ENCODE measurements at regions not wholly inside any gene's neighbourhood (a gene's known extent, or its start where the extent isn't known, plus 50 kb on each side); places are given as distances from the start of the nearest gene placed in this dataset.
"Not testable (repeated sequence)": the region's sequence is repeated elsewhere in the genome, so short reads cannot be mapped to it uniquely, and the experiment has no call there.

GRCh38 chr21:36257657-36258056 lies 62.3 kb upstream of the MORC3 start:
- H3K4me3 ChIP-seq (ENCODE audit: control insufficient read depth in 1 of 7, extremely low read depth in 1 of 7, insufficient read depth in 4 of 7, low read depth in 2 of 7, low read length in 6 of 7) = no peak overlapping the region
- H3K4me1 ChIP-seq (ENCODE audit: control extremely low read depth in 1 of 4, control insufficient read depth in 4 of 4, insufficient read depth in 4 of 4, low read length in 3 of 4) = peaks cover 0 to 8% (median 1%) of the 10 kb centered on the region in 4 experiments
- H3K27ac ChIP-seq (ENCODE audit: insufficient read depth in 1 of 2, low read depth in 1 of 2, low read length in 2 of 2, poor library complexity in 1 of 2, severe bottlenecking in 2 of 2) = no peak overlapping the region
- no peak for DNase-seq
- no peaks in the 10 kb centered on the region for H3K9me3 ChIP-seq (ENCODE audit: control extremely low read depth in 1 of 5, control insufficient read depth in 4 of 5, insufficient read depth in 2 of 5, low read depth in 1 of 5, low read length in 4 of 5)
- POLR2A ChIA-PET = no interaction called here
- H3K27me3 ChIP-seq (replicated peaks in 2 of 5; ENCODE audit: control insufficient read depth in 4 of 5, insufficient read depth in 5 of 5, low read length in 4 of 5) = no peaks in the 10 kb centered on the region
- 33% methylated on average over 1 of the region's 1 CpG for WGBS (ENCODE audit: insufficient coverage)
- H3K36me3 ChIP-seq (ENCODE audit: control insufficient read depth in 4 of 4, insufficient read depth in 4 of 4, low read length in 3 of 4) = peaks cover 10 to 33% (median 12%) of the 10 kb centered on the region in 4 experiments
- CTCF ChIA-PET = no interaction called here

GRCh38 chr21:36260030-36260787 lies 59.8 kb upstream of the MORC3 start:
- peak overlapping the region in 6 of 7 experiments; percentile 58 to 89 (median 70) for H3K4me3 ChIP-seq (ENCODE audit: control insufficient read depth in 1 of 7, extremely low read depth in 1 of 7, insufficient read depth in 4 of 7, low read depth in 2 of 7, low read length in 6 of 7)
- no peaks in the 10 kb centered on the region for H3K27me3 ChIP-seq (replicated peaks in 2 of 5; ENCODE audit: control insufficient read depth in 4 of 5, insufficient read depth in 5 of 5, low read length in 4 of 5)
- WGBS (ENCODE audit: insufficient coverage) = 47% methylated on average over 9 of the region's 10 CpGs
- peaks cover 0 to 27% (median 8%) of the 10 kb centered on the region in 4 experiments for H3K36me3 ChIP-seq (ENCODE audit: control insufficient read depth in 4 of 4, insufficient read depth in 4 of 4, low read length in 3 of 4)
- H3K27ac ChIP-seq (ENCODE audit: insufficient read depth in 1 of 2, low read depth in 1 of 2, low read length in 2 of 2, poor library complexity in 1 of 2, severe bottlenecking in 2 of 2) = peak overlapping the region; percentile 65 to 89
- POLR2A ChIA-PET = no interaction called here
- CTCF ChIA-PET = interaction anchor here (0.7 to 2.3 kb wide), 8 partner anchors 9 to 119 kb away, joined by 3 to 12 read pairs (median 3); partner anchors contain the start of gene MORC3
- peaks cover 0 to 8% (median 1%) of the 10 kb centered on the region in 4 experiments for H3K4me1 ChIP-seq (ENCODE audit: control extremely low read depth in 1 of 4, control insufficient read depth in 4 of 4, insufficient read depth in 4 of 4, low read length in 3 of 4)
- no peaks in the 10 kb centered on the region for H3K9me3 ChIP-seq (ENCODE audit: control extremely low read depth in 1 of 5, control insufficient read depth in 4 of 5, insufficient read depth in 2 of 5, low read depth in 1 of 5, low read length in 4 of 5)
- DNase-seq = peak; percentile 78 to 90 (median 86)

- ChIA-PET POLR2A (no interaction called here), CTCF (interaction anchor here (0.7 to 2.3 kb wide), 6 partner anchors 14 to 120 kb away, joined by 3 to 12 read pairs (median 5); no protein-coding TSS in a partner anchor)
- Histone ChIP-seq H3K4me1 (ENCODE audit: control extremely low read depth in 1 of 4, control insufficient read depth in 4 of 4, insufficient read depth in 4 of 4, low read length in 3 of 4) (peaks cover 0 to 8% (median 1%) of the 10 kb centered on the region in 4 experiments), H3K27ac (ENCODE audit: insufficient read depth in 1 of 2, low read depth in 1 of 2, low read length in 2 of 2, poor library complexity in 1 of 2, severe bottlenecking in 2 of 2) (peak overlapping the region in 1 of 2 experiments; percentile 65), H3K36me3 (ENCODE audit: control insufficient read depth in 4 of 4, insufficient read depth in 4 of 4, low read length in 3 of 4) (peaks cover 0 to 29% (median 8%) of the 10 kb centered on the region in 4 experiments), H3K9me3 (ENCODE audit: control extremely low read depth in 1 of 5, control insufficient read depth in 4 of 5, insufficient read depth in 2 of 5, low read depth in 1 of 5, low read length in 4 of 5) (no peaks in the 10 kb centered on the region), H3K4me3 (ENCODE audit: control insufficient read depth in 1 of 7, extremely low read depth in 1 of 7, insufficient read depth in 4 of 7, low read depth in 2 of 7, low read length in 6 of 7) (peak overlapping the region in 3 of 7 experiments; percentile 68 to 89 (median 72)), H3K27me3 (replicated peaks in 2 of 5; ENCODE audit: control insufficient read depth in 4 of 5, insufficient read depth in 5 of 5, low read length in 4 of 5) (no peaks in the 10 kb centered on the region)
- no peak for DNase-seq
- WGBS (ENCODE audit: insufficient coverage) = no CpG with 5 or more reads among the region's 5 CpGs
Measured at GRCh38 chr21:36260802-36261201, 59.2 kb upstream of the MORC3 start.

- no peak overlapping the region for H3K4me3 ChIP-seq (ENCODE audit: control insufficient read depth in 1 of 7, extremely low read depth in 1 of 7, insufficient read depth in 4 of 7, low read depth in 2 of 7, low read length in 6 of 7)
- H3K27me3 ChIP-seq (replicated peaks in 2 of 5; ENCODE audit: control insufficient read depth in 4 of 5, insufficient read depth in 5 of 5, low read length in 4 of 5) = no peaks in the 10 kb centered on the region
- POLR2A ChIA-PET = no interaction called here
- WGBS (ENCODE audit: insufficient coverage) = 87% methylated on average over 3 of the region's 5 CpGs
- CTCF ChIA-PET = interaction anchor here (0.8 to 2.3 kb wide), 6 partner anchors 25 to 120 kb away, joined by 3 to 12 read pairs (median 4); no protein-coding TSS in a partner anchor
- no peaks in the 10 kb centered on the region for H3K9me3 ChIP-seq (ENCODE audit: control extremely low read depth in 1 of 5, control insufficient read depth in 4 of 5, insufficient read depth in 2 of 5, low read depth in 1 of 5, low read length in 4 of 5)
- no peak for DNase-seq
- H3K27ac ChIP-seq (ENCODE audit: insufficient read depth in 1 of 2, low read depth in 1 of 2, low read length in 2 of 2, poor library complexity in 1 of 2, severe bottlenecking in 2 of 2) = no peak overlapping the region
- H3K4me1 ChIP-seq (ENCODE audit: control extremely low read depth in 1 of 4, control insufficient read depth in 4 of 4, insufficient read depth in 4 of 4, low read length in 3 of 4) = peaks cover 0 to 8% (median 1%) of the 10 kb centered on the region in 4 experiments
- peaks cover 0 to 29% (median 10%) of the 10 kb centered on the region in 4 experiments for H3K36me3 ChIP-seq (ENCODE audit: control insufficient read depth in 4 of 4, insufficient read depth in 4 of 4, low read length in 3 of 4)
Measured at GRCh38 chr21:36261459-36261858, 58.5 kb upstream of the MORC3 start.

- no peak for DNase-seq
- POLR2A ChIA-PET = interaction anchor here (0.5 kb wide), 1 partner anchor 1979 kb away, joined by 3 read pairs; no protein-coding TSS in a partner anchor
- H3K27me3 ChIP-seq (replicated peaks in 2 of 5; ENCODE audit: control insufficient read depth in 4 of 5, insufficient read depth in 5 of 5, low read length in 4 of 5) = no peaks in the 10 kb centered on the region
- peaks cover 0 to 11% (median 8%) of the 10 kb centered on the region in 5 experiments for H3K9me3 ChIP-seq (ENCODE audit: control extremely low read depth in 1 of 5, control insufficient read depth in 4 of 5, insufficient read depth in 2 of 5, low read depth in 1 of 5, low read length in 4 of 5)
- H3K4me3 ChIP-seq (ENCODE audit: control insufficient read depth in 1 of 7, extremely low read depth in 1 of 7, insufficient read depth in 4 of 7, low read depth in 2 of 7, low read length in 6 of 7) = no peak overlapping the region
- H3K27ac ChIP-seq (ENCODE audit: insufficient read depth in 1 of 2, low read depth in 1 of 2, low read length in 2 of 2, poor library complexity in 1 of 2, severe bottlenecking in 2 of 2) = no peak overlapping the region
- peaks cover 7 to 30% (median 7%) of the 10 kb centered on the region in 4 experiments for H3K36me3 ChIP-seq (ENCODE audit: control insufficient read depth in 4 of 4, insufficient read depth in 4 of 4, low read length in 3 of 4)
- 95% methylated on average over 4 of the region's 8 CpGs for WGBS (ENCODE audit: insufficient coverage)
- CTCF ChIA-PET = no interaction called here
- H3K4me1 ChIP-seq (ENCODE audit: control extremely low read depth in 1 of 4, control insufficient read depth in 4 of 4, insufficient read depth in 4 of 4, low read length in 3 of 4) = peaks cover 0 to 8% (median 1%) of the 10 kb centered on the region in 4 experiments
Measured at GRCh38 chr21:36263797-36264196, 56.2 kb upstream of the MORC3 start.

GRCh38 chr21:36265431-36265830 lies 54.6 kb upstream of the MORC3 start:
- H3K4me3 ChIP-seq (ENCODE audit: control insufficient read depth in 1 of 7, extremely low read depth in 1 of 7, insufficient read depth in 4 of 7, low read depth in 2 of 7, low read length in 6 of 7) = no peak overlapping the region
- peaks cover 0 to 11% (median 10%) of the 10 kb centered on the region in 5 experiments for H3K9me3 ChIP-seq (ENCODE audit: control extremely low read depth in 1 of 5, control insufficient read depth in 4 of 5, insufficient read depth in 2 of 5, low read depth in 1 of 5, low read length in 4 of 5)
- WGBS (ENCODE audit: insufficient coverage) = 99% methylated on average over 6 of the region's 9 CpGs
- DNase-seq = no peak
- H3K27me3 ChIP-seq (replicated peaks in 2 of 5; ENCODE audit: control insufficient read depth in 4 of 5, insufficient read depth in 5 of 5, low read length in 4 of 5) = no peaks in the 10 kb centered on the region
- H3K4me1 ChIP-seq (ENCODE audit: control extremely low read depth in 1 of 4, control insufficient read depth in 4 of 4, insufficient read depth in 4 of 4, low read length in 3 of 4) = peaks cover 0 to 4% (median 1%) of the 10 kb centered on the region in 4 experiments
- ChIA-PET POLR2A (no interaction called here), CTCF (interaction anchor here (1.4 kb wide), 1 partner anchor 10 kb away, joined by 4 read pairs; no protein-coding TSS in a partner anchor)
- H3K36me3 ChIP-seq (ENCODE audit: control insufficient read depth in 4 of 4, insufficient read depth in 4 of 4, low read length in 3 of 4) = peaks cover 7 to 30% (median 9%) of the 10 kb centered on the region in 4 experiments
- no peak overlapping the region for H3K27ac ChIP-seq (ENCODE audit: insufficient read depth in 1 of 2, low read depth in 1 of 2, low read length in 2 of 2, poor library complexity in 1 of 2, severe bottlenecking in 2 of 2)

GRCh38 chr21:36267828-36268227 lies 52.2 kb upstream of the MORC3 start:
- H3K4me3 ChIP-seq (ENCODE audit: control insufficient read depth in 1 of 7, extremely low read depth in 1 of 7, insufficient read depth in 4 of 7, low read depth in 2 of 7, low read length in 6 of 7); CTCF ChIA-PET; H3K4me1 ChIP-seq (ENCODE audit: control extremely low read depth in 1 of 4, control insufficient read depth in 4 of 4, insufficient read depth in 4 of 4, low read length in 3 of 4); H3K27ac ChIP-seq (ENCODE audit: insufficient read depth in 1 of 2, low read depth in 1 of 2, low read length in 2 of 2, poor library complexity in 1 of 2, severe bottlenecking in 2 of 2); POLR2A ChIA-PET; H3K27me3 ChIP-seq (replicated peaks in 2 of 5; ENCODE audit: control insufficient read depth in 4 of 5, insufficient read depth in 5 of 5, low read length in 4 of 5): not testable (repeated sequence)
- peak in 2 of 3 donors; percentile 50 to 68 for DNase-seq
- H3K9me3 ChIP-seq (ENCODE audit: control extremely low read depth in 1 of 5, control insufficient read depth in 4 of 5, insufficient read depth in 2 of 5, low read depth in 1 of 5, low read length in 4 of 5) = peaks cover 0 to 11% (median 10%) of the 10 kb centered on the region in 5 experiments
- peaks cover 5 to 28% (median 9%) of the 10 kb centered on the region in 4 experiments for H3K36me3 ChIP-seq (ENCODE audit: control insufficient read depth in 4 of 4, insufficient read depth in 4 of 4, low read length in 3 of 4)
- WGBS (ENCODE audit: insufficient coverage) = 39% methylated on average over 5 of the region's 6 CpGs
